K562 (cell line): ENCODE measurements at regions not wholly inside any gene's neighbourhood (a gene's known extent, or its start where the extent isn't known, plus 50 kb on each side); places are given as distances from the start of the nearest gene placed in this dataset.
A peak's percentile ranks its signal among the peaks of the same experiment; 100 is the strongest.

ENCODE experiments used
- ATAC-seq: fragments of 200-7000 bp; cut with Tn5 transposase; 3 replicates; pipeline ENCODE4 v1.9.1; 2020; ENCODE audit warnings: moderate library complexity
- BruUV-seq: library from RNA; stranded (reverse); fragments of 400-500 nt; replicated peaks from 2 replicates; lab custom pipeline; 2021; lab: Mats Ljungman, UMichigan
- CTCF ChIA-PET: fragments of 300-600 bp; formaldehyde crosslinking; extraction: SDS; loops from one replicate; lab custom pipeline; 2021; ENCODE audit warnings: low intra/inter-chr PET ratio; lab: Yijun Ruan, JAX
- POLR2A ChIA-PET: fragments of 300-600, 350-650 bp; sonication (Branson Sonifier 250); formaldehyde crosslinking; extraction: SDS; loops from one replicate; lab custom pipeline; 2021; ENCODE audit warnings: antibody characterized with exemption, inconsistent platforms; lab: Yijun Ruan, JAX
- DNase-seq, 4 experiments: peaks; one replicate each; pipeline versions ENCODE4 v3.0.0 to v3.0.0-alpha.2; 2011 to 2018; ENCODE audit warnings: low spot score in 3 of 4, mixed read lengths in 3 of 4; ENCODE audit errors: extremely low read depth in 1 of 4
- FAIRE-seq: peaks from 2 replicates; lab custom pipeline; 2011; peaks lifted over from hg19 to GRCh38; lab: Jason Lieb, UNC
- H2AFZ ChIP-seq: 2 replicates; pipeline ENCODE4 v1.6.0; 2011; ENCODE audit warnings: low read depth, low read length, control low read depth, inconsistent platforms
- H3K27ac ChIP-seq: fragments of 200-600 bp; 3 replicates; pipeline ENCODE4 v1.8.0; 2011; ENCODE audit warnings: low read depth, mild to moderate bottlenecking, control low read depth, inconsistent platforms, low read length, moderate library complexity, mixed read lengths; ENCODE audit errors: extremely low read depth
- H3K27me3 ChIP-seq, 2 experiments: fragments of 300-600 bp in 1 of 2; 2 replicates in 1 of 2; 3 replicates in 1 of 2; pipeline versions ENCODE4 v1.6.0 to v1.8.0; 2011; ENCODE audit warnings: inconsistent platforms in 2 of 2, low read length in 2 of 2, mild to moderate bottlenecking in 1 of 2, mixed read lengths in 1 of 2, moderate library complexity in 1 of 2; ENCODE audit not compliant: control insufficient read depth in 2 of 2, insufficient read depth in 2 of 2
- H3K36me3 ChIP-seq: fragments of 300-600 bp; 3 replicates; pipeline ENCODE4 v1.8.0; 2011; ENCODE audit warnings: mild to moderate bottlenecking, low read length, inconsistent platforms; ENCODE audit not compliant: control insufficient read depth, insufficient read depth
- H3K4me1 ChIP-seq, 2 experiments: fragments of 200-600 bp in 1 of 2; replicated peaks in 1 of 2; 2 replicates in 1 of 2; 3 replicates in 1 of 2; pipeline versions ENCODE4 v1.5.1 to v1.8.0; 2011; ENCODE audit warnings: inconsistent platforms in 2 of 2, low read length in 2 of 2, mild to moderate bottlenecking in 1 of 2, mixed read lengths in 1 of 2, moderate library complexity in 1 of 2; ENCODE audit not compliant: control insufficient read depth in 2 of 2, insufficient read depth in 2 of 2
- H3K4me2 ChIP-seq: 2 replicates; pipeline ENCODE4 v1.6.1; 2011; ENCODE audit warnings: low read length, control low read depth, inconsistent platforms, mixed read lengths; ENCODE audit not compliant: insufficient read depth
- H3K4me3 ChIP-seq: fragments of 200-600 bp; sonication (generic), shearing (Covaris generic); 2 replicates; pipeline ENCODE4 v1.5.1; 2016; ENCODE audit warnings: control low read depth, inconsistent platforms
- H3K79me2 ChIP-seq: fragments of 200-600 bp; 3 replicates; pipeline ENCODE4 v1.8.0; 2011; ENCODE audit warnings: low read length, inconsistent platforms; ENCODE audit not compliant: control insufficient read depth, insufficient read depth
- H3K9ac ChIP-seq, 2 experiments: 2 replicates each; pipeline versions ENCODE4 v1.6.0 to v1.6.1; 2011; ENCODE audit warnings: low read depth in 2 of 2, low read length in 2 of 2, control low read depth in 1 of 2, inconsistent platforms in 1 of 2, mild to moderate bottlenecking in 1 of 2, mixed read lengths in 1 of 2; ENCODE audit not compliant: insufficient read depth in 1 of 2
- H3K9me1 ChIP-seq: one replicate; pipeline ENCODE4 v1.6.0; 2011; ENCODE audit warnings: inconsistent platforms, mild to moderate bottlenecking, low read length, moderate library complexity; ENCODE audit not compliant: control insufficient read depth, insufficient read depth
- H3K9me3 ChIP-seq: replicated peaks from 2 replicates; pipeline ENCODE4 v1.5.1; 2011; ENCODE audit warnings: low read depth, low read length, inconsistent platforms; ENCODE audit not compliant: control insufficient read depth, insufficient read depth
- H4K20me1 ChIP-seq: replicated peaks from 2 replicates; pipeline ENCODE4 v1.6.1; 2011; ENCODE audit warnings: low read length, inconsistent platforms, mixed read lengths; ENCODE audit not compliant: control insufficient read depth, insufficient read depth
- C11orf30 ChIP-seq: fragments of 450-650 bp; IDR thresholded peaks from 2 replicates; pipeline ENCODE4 v1.6.1; 2016; ENCODE audit warnings: low read depth, mild to moderate bottlenecking
- KHSRP ChIP-seq: fragments of 450-650 bp; IDR thresholded peaks from 2 replicates; pipeline ENCODE4 v1.6.1; 2017
- MAFF ChIP-seq: IDR thresholded peaks from 2 replicates; pipeline ENCODE4 v1.6.1; 2012; ENCODE audit warnings: low read length, improper control_type of control experiment
- MIER1 ChIP-seq: fragments of 450-650 bp; IDR thresholded peaks from 2 replicates; pipeline ENCODE4 v1.6.1; 2016; ENCODE audit warnings: antibody characterized with exemption, mild to moderate bottlenecking, low read depth
- MYNN ChIP-seq, 2 experiments: sonication (generic); formaldehyde crosslinking in 1 of 2; IDR thresholded peaks; 2 replicates each; pipeline versions ENCODE4 v1.5.0 to v1.6.1; 2016 to 2020; ENCODE audit warnings: antibody characterized with exemption in 1 of 2, missing genetic modification reagents in 1 of 2
- NCOA4 ChIP-seq: fragments of 450-650 bp; IDR thresholded peaks from 2 replicates; pipeline ENCODE4 v1.6.1; 2018; ENCODE audit warnings: mild to moderate bottlenecking; ENCODE audit not compliant: partially characterized antibody
- SETDB1 ChIP-seq: IDR thresholded peaks from one replicate; pipeline ENCODE4 v1.6.1; 2012; ENCODE audit warnings: low read length, control low read depth, inconsistent platforms
- ZC3H8 ChIP-seq: fragments of 450-650 bp; IDR thresholded peaks from 2 replicates; pipeline ENCODE4 v1.6.1; 2017
- ZNF175 ChIP-seq: fragments of 200-800 bp; sonication (Bioruptor generic); IDR thresholded peaks from 2 replicates; pipeline ENCODE4 v1.6.1; 2016; ENCODE audit warnings: low read depth, mild to moderate bottlenecking, missing genetic modification characterization, missing compliant biosample characterization
- ZNF316 ChIP-seq: fragments of 450-650 bp; IDR thresholded peaks from 2 replicates; pipeline ENCODE4 v1.6.1; 2016
- WGBS: fragments of 100-300 bp; shearing (Covaris generic); methylation state at CpG from one replicate; pipeline ENCODE4 v1.1.6; 2016; ENCODE audit warnings: low coverage, mixed read lengths; ENCODE audit not compliant: insufficient coverage; ENCODE audit errors: missing lambda C conversion rate; 5-methylcytosine and 5-hydroxymethylcytosine counted together
- in situ Hi-C: fragments of 300-500 bp; cut with MboI; formaldehyde crosslinking; loops from 4 replicates; pipeline ENCODE4 v1.15.0; 2018; ENCODE audit warnings: inconsistent platforms, mixed read lengths
- intact Hi-C: fragments of 100-400 bp; cut with micrococcal nuclease; formaldehyde crosslinking; loops from 2 replicates; pipeline ENCODE4 v1.14.2; 2022
- TF ChIP-seq, protein P1 (sequence below): fragments of 450-650 bp; formaldehyde crosslinking; conservative IDR thresholded peaks from 2 replicates; pipeline ENCODE4 v1.4.0; 2022; ENCODE audit warnings: mild to moderate bottlenecking, missing genetic modification characterization
- TF ChIP-seq, protein P2 (sequence below): fragments of 450-650 bp; IDR thresholded peaks from 2 replicates; pipeline ENCODE4 v1.6.1; 2017; ENCODE audit warnings: mild to moderate bottlenecking, moderate library complexity
- TF ChIP-seq, protein P3 (sequence below): sonication (generic); formaldehyde crosslinking; IDR thresholded peaks from 2 replicates; pipeline ENCODE4 v1.8.0; 2022; ENCODE audit warnings: missing genetic modification reagents, mild to moderate bottlenecking, borderline replicate concordance
- TF ChIP-seq, protein P4 (sequence below), 2 experiments: fragments of 200-800 bp in 1 of 2; sonication (Bioruptor generic) in 1 of 2; sonication (generic) in 1 of 2; formaldehyde crosslinking in 1 of 2; IDR thresholded peaks in 1 of 2; conservative IDR thresholded peaks in 1 of 2; 2 replicates each; pipeline versions ENCODE4 v1.5.0 to v1.6.1; 2016 to 2020; ENCODE audit warnings: missing compliant biosample characterization in 1 of 2, missing genetic modification characterization in 1 of 2, missing genetic modification reagents in 1 of 2
- TF ChIP-seq, protein P5 (sequence below): sonication (generic); formaldehyde crosslinking; IDR thresholded peaks from 2 replicates; pipeline ENCODE4 v1.8.0; 2022; ENCODE audit warnings: mild to moderate bottlenecking, missing genetic modification reagents

- TF ChIP-seq MYNN (IDR thresholded peaks at IDR 0.05) (peak; percentile 96), MYNN (CRISPR knock-in tag; IDR thresholded peaks at IDR 0.05) (peak; percentile 78), ZC3H8 (no peak), ZNF175 (CRISPR knock-in tag) (no peak), MIER1 (no peak), NCOA4 (no peak)
- TF ChIP-seq, protein P1, sequence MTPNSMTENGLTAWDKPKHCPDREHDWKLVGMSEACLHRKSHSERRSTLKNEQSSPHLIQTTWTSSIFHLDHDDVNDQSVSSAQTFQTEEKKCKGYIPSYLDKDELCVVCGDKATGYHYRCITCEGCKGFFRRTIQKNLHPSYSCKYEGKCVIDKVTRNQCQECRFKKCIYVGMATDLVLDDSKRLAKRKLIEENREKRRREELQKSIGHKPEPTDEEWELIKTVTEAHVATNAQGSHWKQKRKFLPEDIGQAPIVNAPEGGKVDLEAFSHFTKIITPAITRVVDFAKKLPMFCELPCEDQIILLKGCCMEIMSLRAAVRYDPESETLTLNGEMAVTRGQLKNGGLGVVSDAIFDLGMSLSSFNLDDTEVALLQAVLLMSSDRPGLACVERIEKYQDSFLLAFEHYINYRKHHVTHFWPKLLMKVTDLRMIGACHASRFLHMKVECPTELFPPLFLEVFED (CRISPR knock-in tag): no peak
- TF ChIP-seq, protein P2, sequence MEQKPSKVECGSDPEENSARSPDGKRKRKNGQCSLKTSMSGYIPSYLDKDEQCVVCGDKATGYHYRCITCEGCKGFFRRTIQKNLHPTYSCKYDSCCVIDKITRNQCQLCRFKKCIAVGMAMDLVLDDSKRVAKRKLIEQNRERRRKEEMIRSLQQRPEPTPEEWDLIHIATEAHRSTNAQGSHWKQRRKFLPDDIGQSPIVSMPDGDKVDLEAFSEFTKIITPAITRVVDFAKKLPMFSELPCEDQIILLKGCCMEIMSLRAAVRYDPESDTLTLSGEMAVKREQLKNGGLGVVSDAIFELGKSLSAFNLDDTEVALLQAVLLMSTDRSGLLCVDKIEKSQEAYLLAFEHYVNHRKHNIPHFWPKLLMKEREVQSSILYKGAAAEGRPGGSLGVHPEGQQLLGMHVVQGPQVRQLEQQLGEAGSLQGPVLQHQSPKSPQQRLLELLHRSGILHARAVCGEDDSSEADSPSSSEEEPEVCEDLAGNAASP: no peak
Observed at GRCh38 chr6:88519301-88520016, 353.3 kb upstream of the CNR1 start (continued).

DNA sequence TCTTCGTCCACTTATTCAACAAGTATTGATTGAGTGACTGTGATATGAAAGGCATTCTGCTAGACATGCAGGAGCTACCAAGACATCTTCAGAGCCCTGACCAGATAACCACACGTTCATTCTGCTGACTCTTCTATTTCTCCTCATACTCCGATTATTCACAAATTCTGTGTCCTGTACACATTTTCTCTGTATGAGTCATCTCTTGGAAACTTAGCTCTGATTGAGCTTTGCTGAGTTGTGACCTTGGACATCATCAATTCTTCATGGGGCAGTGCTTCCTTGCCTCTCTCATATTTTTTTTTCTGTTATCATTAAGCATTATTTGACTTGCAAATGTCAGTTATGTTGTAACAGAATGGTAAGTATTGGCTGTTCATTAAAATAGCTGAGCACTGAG, 351.6 kb upstream of the CNR1 start:
- Histone ChIP-seq H2AFZ (no peak overlapping the region), H3K4me3 (no peak overlapping the region), H3K27ac (no peak overlapping the region), H3K4me2 (no peak overlapping the region), H3K4me1 (peaks cover 0 to 7% of the 10 kb centered on the region in 2 experiments; a peak in 3 of 5 replicates), H3K79me2 (no peaks in the 10 kb centered on the region), H4K20me1 (no peaks in the 10 kb centered on the region), H3K9me1 (no peaks in the 10 kb centered on the region), H3K9me3 (no peaks in the 10 kb centered on the region), H3K36me3 (no peaks in the 10 kb centered on the region), H3K27me3 (no peaks in the 10 kb centered on the region), H3K9ac (no peak overlapping the region)
- ChIA-PET CTCF (no interaction called here), POLR2A (no interaction called here)
- FAIRE-seq (no peak), ATAC-seq (no peak), DNase-seq (no peak)
- BruUV-seq: no TSS peak
- intact Hi-C loops: no loop called here
- in situ Hi-C loops: no loop called here
- 2% methylated on average over 3 of the region's 3 CpGs for WGBS
- TF ChIP-seq, protein P3, sequence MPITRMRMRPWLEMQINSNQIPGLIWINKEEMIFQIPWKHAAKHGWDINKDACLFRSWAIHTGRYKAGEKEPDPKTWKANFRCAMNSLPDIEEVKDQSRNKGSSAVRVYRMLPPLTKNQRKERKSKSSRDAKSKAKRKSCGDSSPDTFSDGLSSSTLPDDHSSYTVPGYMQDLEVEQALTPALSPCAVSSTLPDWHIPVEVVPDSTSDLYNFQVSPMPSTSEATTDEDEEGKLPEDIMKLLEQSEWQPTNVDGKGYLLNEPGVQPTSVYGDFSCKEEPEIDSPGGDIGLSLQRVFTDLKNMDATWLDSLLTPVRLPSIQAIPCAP (CRISPR knock-in tag): no peak
- no peak for TF ChIP-seq SETDB1
- TF ChIP-seq, protein P4, sequence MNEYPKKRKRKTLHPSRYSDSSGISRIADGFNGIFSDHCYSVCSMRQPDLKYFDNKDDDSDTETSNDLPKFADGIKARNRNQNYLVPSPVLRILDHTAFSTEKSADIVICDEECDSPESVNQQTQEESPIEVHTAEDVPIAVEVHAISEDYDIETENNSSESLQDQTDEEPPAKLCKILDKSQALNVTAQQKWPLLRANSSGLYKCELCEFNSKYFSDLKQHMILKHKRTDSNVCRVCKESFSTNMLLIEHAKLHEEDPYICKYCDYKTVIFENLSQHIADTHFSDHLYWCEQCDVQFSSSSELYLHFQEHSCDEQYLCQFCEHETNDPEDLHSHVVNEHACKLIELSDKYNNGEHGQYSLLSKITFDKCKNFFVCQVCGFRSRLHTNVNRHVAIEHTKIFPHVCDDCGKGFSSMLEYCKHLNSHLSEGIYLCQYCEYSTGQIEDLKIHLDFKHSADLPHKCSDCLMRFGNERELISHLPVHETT (CRISPR knock-in tag; conservative IDR thresholded peaks at IDR 0.05 in 1 of 2, IDR thresholded peaks at IDR 0.05 in 1 of 2): no peak
- peak; percentile 33; the same call in 1 of the 2 replicates for TF ChIP-seq MAFF
- TF ChIP-seq, protein P5, sequence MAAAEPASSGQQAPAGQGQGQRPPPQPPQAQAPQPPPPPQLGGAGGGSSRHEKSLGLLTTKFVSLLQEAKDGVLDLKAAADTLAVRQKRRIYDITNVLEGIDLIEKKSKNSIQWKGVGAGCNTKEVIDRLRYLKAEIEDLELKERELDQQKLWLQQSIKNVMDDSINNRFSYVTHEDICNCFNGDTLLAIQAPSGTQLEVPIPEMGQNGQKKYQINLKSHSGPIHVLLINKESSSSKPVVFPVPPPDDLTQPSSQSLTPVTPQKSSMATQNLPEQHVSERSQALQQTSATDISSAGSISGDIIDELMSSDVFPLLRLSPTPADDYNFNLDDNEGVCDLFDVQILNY (CRISPR knock-in tag): no peak
- peak; percentile 71 for TF ChIP-seq ZNF316
- no peak for TF ChIP-seq KHSRP
- TF ChIP-seq C11orf30: peak; percentile 39; the same call in 1 of the 2 replicates
